Left ventricle myocardium inferior (tissue), 1 donor: ENCODE measurements at regions not wholly inside any gene's neighbourhood (a gene's known extent, or its start where the extent isn't known, plus 50 kb on each side); places are given as distances from the start of the nearest gene placed in this dataset.

ENCODE experiments used
- DNase-seq: peaks from one replicate; pipeline ENCODE4 v3.0.0-alpha.2; 2020
- H3K27ac ChIP-seq: fragments of 200-600 bp; replicated peaks from 2 replicates; pipeline ENCODE4 v1.8.0; 2021
- H3K27me3 ChIP-seq: fragments of 200-600 bp; 2 replicates; pipeline ENCODE4 v1.8.0; 2021; ENCODE audit warnings: low read depth
- H3K36me3 ChIP-seq: fragments of 200-600 bp; 2 replicates; pipeline ENCODE4 v1.8.0; 2021
- H3K4me1 ChIP-seq: fragments of 200-600 bp; 2 replicates; pipeline ENCODE4 v1.8.0; 2021
- H3K4me3 ChIP-seq: fragments of 200-600 bp; 2 replicates; pipeline ENCODE4 v1.8.0; 2021; ENCODE audit warnings: mild to moderate bottlenecking, moderate library complexity
- H3K9me3 ChIP-seq: fragments of 200-600 bp; replicated peaks from 2 replicates; pipeline ENCODE4 v1.8.0; 2021
- CTCF ChIP-seq: fragments of 200-600 bp; IDR thresholded peaks from 2 replicates; pipeline ENCODE4 v1.8.0; 2021; ENCODE audit warnings: antibody characterized with exemption, mild to moderate bottlenecking, borderline replicate concordance
- intact Hi-C: fragments of 100-400 bp; cut with micrococcal nuclease; formaldehyde crosslinking; loops from one replicate; pipeline ENCODE4 v1.11.0; 2022
- donor health status: DM: no; HTN: yes; CAD: no; lungs with severe emphysema.

GRCh38 chr2:147133286-147133908, 711.4 kb upstream of the ACVR2A start:
- H3K4me1 ChIP-seq = no peaks in the 10 kb centered on the region
- intact Hi-C loops = no loop called here
- TF ChIP-seq CTCF = no peak
- no peak overlapping the region for H3K4me3 ChIP-seq
- no peaks in the 10 kb centered on the region for H3K9me3 ChIP-seq
- no peak for DNase-seq
- no peaks in the 10 kb centered on the region for H3K36me3 ChIP-seq
- no peak overlapping the region for H3K27ac ChIP-seq
- H3K27me3 ChIP-seq = no peaks in the 10 kb centered on the region

- no peak overlapping the region for H3K4me3 ChIP-seq
- H3K27ac ChIP-seq = no peak overlapping the region
- no peak for TF ChIP-seq CTCF
- H3K9me3 ChIP-seq = peaks cover 24% of the 10 kb centered on the region
- no peaks in the 10 kb centered on the region for H3K27me3 ChIP-seq
- H3K4me1 ChIP-seq = no peaks in the 10 kb centered on the region
- intact Hi-C loops = no loop called here
- DNase-seq = no peak
- H3K36me3 ChIP-seq = no peaks in the 10 kb centered on the region
Measured at GRCh38 chr2:147125145-147125544, 719.7 kb upstream of the ACVR2A start.

- no peak for TF ChIP-seq CTCF
- no peaks in the 10 kb centered on the region for H3K4me1 ChIP-seq
- DNase-seq = no peak
- H3K27me3 ChIP-seq = no peaks in the 10 kb centered on the region
- intact Hi-C loops = no loop called here
- peaks cover 24% of the 10 kb centered on the region for H3K9me3 ChIP-seq
- H3K36me3 ChIP-seq = no peaks in the 10 kb centered on the region
- H3K4me3 ChIP-seq = no peak overlapping the region
- H3K27ac ChIP-seq = no peak overlapping the region
Measured at GRCh38 chr2:147122944-147123343, 721.9 kb upstream of the ACVR2A start.

GRCh38 chr2:147110962-147111361, 733.9 kb upstream of the ACVR2A start:
- no peak overlapping the region for H3K4me3 ChIP-seq
- H3K27me3 ChIP-seq = no peaks in the 10 kb centered on the region
- H3K27ac ChIP-seq = no peak overlapping the region
- DNase-seq = no peak
- intact Hi-C loops = no loop called here
- no peaks in the 10 kb centered on the region for H3K36me3 ChIP-seq
- peaks cover 12% of the 10 kb centered on the region for H3K9me3 ChIP-seq
- no peaks in the 10 kb centered on the region for H3K4me1 ChIP-seq
- TF ChIP-seq CTCF = no peak

- H3K27ac ChIP-seq = no peak overlapping the region
Measured at GRCh38 chr2:147110317-147110716, 734.5 kb upstream of the ACVR2A start.

More at GRCh38 chr2:147110317-147110716, 734.5 kb upstream of the ACVR2A start:
- no peak for TF ChIP-seq CTCF
- DNase-seq = no peak
- Histone ChIP-seq H3K4me3 (no peak overlapping the region), H3K4me1 (no peaks in the 10 kb centered on the region), H3K36me3 (no peaks in the 10 kb centered on the region), H3K9me3 (peaks cover 12% of the 10 kb centered on the region), H3K27me3 (no peaks in the 10 kb centered on the region)
- intact Hi-C loops = no loop called here
